ENCODE measurements at regions not wholly inside any gene's neighbourhood (a gene's known extent, or its start where the extent isn't known, plus 50 kb on each side); places are given as distances from the start of the nearest gene placed in this dataset.

- Histone ChIP-seq H3K27ac (no peak overlapping the region), H3K27me3 (peaks cover 0 to 48% (median 0%) of the 10 kb centered on the region in 9 donors), H3K4me3 (no peak overlapping the region), H3K9me3 (peaks cover 0 to 6% (median 0%) of the 10 kb centered on the region in 12 donors), H3K36me3 (no peaks in the 10 kb centered on the region), H3K4me1 (no peaks in the 10 kb centered on the region)
- 52 to 69% (median 62%) methylated on average over 6 of the region's 6 CpGs for WGBS, 4 donors
- intact Hi-C loops (cut with DNase I): no loop called here
- no peak for DNase-seq
- no peak for TF ChIP-seq CTCF (IDR thresholded peaks at IDR 0.05)
- no peak for TF ChIP-seq POLR2A (IDR thresholded peaks at IDR 0.05)
- no peak for ATAC-seq
Measured at GRCh38 chr7:67843001-67843565, 846.5 kb downstream of the TYW1 start.

GRCh38 chr7:67843615-67844014 lies 847.0 kb downstream of the TYW1 start:
- intact Hi-C loops (cut with DNase I): no loop called here
- 13 to 23% (median 17%) methylated on average over 4 of the region's 4 CpGs for WGBS, 4 donors
- TF ChIP-seq CTCF (IDR thresholded peaks at IDR 0.05) (no peak), POLR2A (IDR thresholded peaks at IDR 0.05) (no peak)
- H3K9me3 ChIP-seq: peaks cover 0 to 6% (median 0%) of the 10 kb centered on the region in 12 donors
- no peak overlapping the region for H3K4me3 ChIP-seq
- no peak for ATAC-seq
- H3K27ac ChIP-seq: no peak overlapping the region
- no peaks in the 10 kb centered on the region for H3K36me3 ChIP-seq
- no peaks in the 10 kb centered on the region for H3K4me1 ChIP-seq
- DNase-seq: no peak
- H3K27me3 ChIP-seq: peaks cover 0 to 48% (median 0%) of the 10 kb centered on the region in 9 donors

GRCh38 chr7:67847092-67847787 lies 850.6 kb downstream of the TYW1 start:
- H3K27me3 ChIP-seq: peaks cover 0 to 41% (median 0%) of the 10 kb centered on the region in 9 donors
- WGBS, 4 donors: 33 to 38% (median 37%) methylated on average over 11 of the region's 11 CpGs

More at GRCh38 chr7:67847092-67847787, 850.6 kb downstream of the TYW1 start:
- TF ChIP-seq POLR2A (IDR thresholded peaks at IDR 0.05) (no peak), CTCF (IDR thresholded peaks at IDR 0.05) (no peak)
- ATAC-seq (no peak), DNase-seq (no peak)
- Histone ChIP-seq H3K4me1 (no peaks in the 10 kb centered on the region), H3K27ac (no peak overlapping the region), H3K36me3 (no peaks in the 10 kb centered on the region), H3K9me3 (no peaks in the 10 kb centered on the region), H3K4me3 (no peak overlapping the region)
- intact Hi-C loops (cut with DNase I): no loop called here
